Activated CD8-positive, alpha-beta memory T cell treated with anti-CD3 and anti-CD28 coated beads for 4 hours (primary cell): ENCODE measurements at regions not wholly inside any gene's neighbourhood (a gene's known extent, or its start where the extent isn't known, plus 50 kb on each side); places are given as distances from the start of the nearest gene placed in this dataset.

ENCODE experiments used
- DNase-seq, 2 donors: peaks; one replicate each; pipeline ENCODE4 v3.0.0-alpha.2; 2020; ENCODE audit warnings: low read depth in 2 of 2

DNA sequence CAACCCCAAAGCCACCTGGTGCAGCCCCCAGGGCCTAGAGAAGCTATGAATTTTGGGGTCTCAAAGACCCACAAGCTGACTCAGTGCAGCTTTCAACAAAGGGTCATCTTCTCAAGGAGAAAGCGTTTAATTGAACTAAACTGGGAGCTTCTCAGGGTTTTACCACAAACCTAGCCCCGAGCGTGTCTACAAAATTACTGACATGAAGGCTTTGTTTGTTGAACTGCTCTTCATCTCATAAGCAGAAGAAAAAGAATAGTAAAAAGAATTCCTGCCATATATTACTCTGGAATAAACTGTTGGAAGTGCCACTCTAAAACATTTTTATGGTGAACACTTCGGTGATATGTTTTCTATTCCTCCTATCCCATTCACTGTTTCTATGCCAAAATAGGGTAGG, 50.8 kb upstream of the INCENP start:
- no peak for DNase-seq

DNA sequence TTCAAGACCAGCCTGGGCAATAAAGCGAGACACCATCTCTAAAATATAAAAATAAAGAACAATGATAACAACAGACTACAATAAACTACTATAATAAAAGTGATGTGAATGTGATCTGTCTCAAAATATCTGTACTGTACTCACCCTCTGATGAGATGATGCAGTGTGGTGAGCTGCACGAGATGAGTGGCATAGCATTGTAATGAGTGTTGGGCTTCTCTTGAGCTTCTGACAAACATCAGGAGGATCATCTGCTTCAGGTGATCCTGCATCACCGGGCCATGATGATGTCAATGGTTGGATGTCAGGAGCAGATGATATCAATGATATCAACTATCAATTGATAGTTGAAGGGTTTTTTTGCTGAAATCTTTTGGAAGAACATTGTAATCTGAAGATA, 52.4 kb upstream of the INCENP start:
- DNase-seq: no peak

- no peak for DNase-seq
Observed at GRCh38 chr11:62069986-62070919, 53.6 kb upstream of the INCENP start.

DNA sequence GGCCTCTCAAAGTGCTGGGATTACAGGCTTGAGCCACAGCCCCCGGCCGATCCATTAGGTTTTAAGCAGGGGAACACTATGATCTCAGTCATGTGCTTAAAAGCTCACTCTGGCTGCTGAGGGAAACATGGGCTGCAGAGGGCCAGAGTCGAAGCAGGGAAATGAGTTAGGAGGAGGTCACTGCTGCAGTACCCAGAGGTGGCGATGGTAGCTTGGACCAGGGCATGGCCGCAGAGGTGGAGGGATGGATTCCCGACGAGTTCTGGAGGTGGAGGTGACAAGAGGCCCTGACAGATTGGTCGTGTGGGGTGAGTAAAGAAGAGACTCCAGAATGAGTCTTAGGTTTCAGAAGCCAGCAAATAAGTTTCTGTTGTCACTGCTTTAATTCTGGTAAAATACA, 54.4 kb upstream of the INCENP start:
- DNase-seq: no peak

GRCh38 chr11:62068730-62069129, 55.1 kb upstream of the INCENP start:
- DNase-seq: no peak

DNA sequence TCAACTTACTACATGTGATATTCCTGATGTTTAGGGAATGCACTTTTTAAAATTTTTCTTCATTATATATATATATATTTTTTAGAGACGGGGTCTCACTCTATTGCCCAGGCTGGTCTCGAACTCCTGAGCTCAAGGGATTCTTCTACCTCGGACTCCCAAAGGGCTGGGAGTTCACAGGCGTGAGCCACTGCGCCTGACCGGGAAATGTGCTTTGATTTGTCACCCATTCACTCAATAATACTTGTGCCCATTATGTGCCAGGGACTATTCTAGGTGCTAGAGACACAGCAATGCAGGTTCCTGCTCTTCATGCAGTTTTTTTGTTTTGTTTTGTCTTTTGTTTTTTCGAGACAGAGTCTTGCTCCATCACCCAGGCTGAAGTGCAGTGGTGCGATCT, 56.1 kb upstream of the INCENP start:
- DNase-seq: no peak

DNA sequence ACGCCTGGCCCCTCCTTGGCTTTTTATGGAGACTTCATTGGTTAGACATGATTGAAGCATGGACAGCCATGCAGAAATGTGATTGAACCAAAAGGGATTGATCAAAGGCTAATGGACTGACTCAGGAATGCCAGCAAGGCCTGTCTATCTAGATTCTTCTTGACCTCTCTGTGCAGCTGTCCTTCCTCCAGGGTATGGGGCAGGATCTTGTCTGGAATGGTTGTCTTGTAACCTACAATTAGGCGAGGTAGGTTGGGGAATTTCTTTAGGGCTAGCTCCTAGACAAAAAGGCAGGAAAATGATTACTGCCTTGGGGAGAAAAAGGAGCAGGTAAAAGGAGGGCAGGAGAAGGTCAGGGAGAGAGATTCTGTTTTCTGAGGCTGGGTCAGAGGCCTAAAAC, 59.6 kb upstream of the INCENP start:
- no peak for DNase-seq

DNA sequence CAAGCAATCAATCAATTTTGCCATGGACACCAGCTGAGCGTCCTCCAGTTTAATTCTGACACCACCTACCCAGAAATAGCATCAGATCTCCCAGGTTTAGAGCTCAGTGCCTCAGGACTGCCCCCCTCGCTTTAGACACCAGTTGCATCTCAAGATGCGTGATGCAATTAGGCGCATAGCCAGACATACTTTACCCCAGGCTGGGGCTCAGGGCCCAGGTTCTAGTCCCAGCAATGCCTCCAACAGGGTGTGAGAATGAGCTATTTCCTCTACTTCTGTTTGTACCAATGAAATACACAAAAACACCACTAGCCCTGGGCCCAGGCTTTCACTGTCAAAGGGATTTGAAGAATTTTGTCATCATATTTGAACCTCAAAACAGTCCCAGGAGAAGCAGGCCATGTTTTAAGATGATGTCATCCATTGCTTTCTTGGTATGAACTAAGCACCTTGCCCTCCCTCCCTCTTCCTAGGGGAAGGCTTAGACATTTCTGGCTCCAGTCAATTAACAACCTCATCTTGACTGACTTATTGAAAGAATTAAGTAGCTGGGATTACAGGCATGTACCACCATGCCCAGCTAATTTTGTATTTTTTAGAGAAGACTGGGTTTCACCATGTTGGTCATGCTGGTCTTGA, 61.5 kb upstream of the INCENP start:
- DNase-seq: no peak

DNA sequence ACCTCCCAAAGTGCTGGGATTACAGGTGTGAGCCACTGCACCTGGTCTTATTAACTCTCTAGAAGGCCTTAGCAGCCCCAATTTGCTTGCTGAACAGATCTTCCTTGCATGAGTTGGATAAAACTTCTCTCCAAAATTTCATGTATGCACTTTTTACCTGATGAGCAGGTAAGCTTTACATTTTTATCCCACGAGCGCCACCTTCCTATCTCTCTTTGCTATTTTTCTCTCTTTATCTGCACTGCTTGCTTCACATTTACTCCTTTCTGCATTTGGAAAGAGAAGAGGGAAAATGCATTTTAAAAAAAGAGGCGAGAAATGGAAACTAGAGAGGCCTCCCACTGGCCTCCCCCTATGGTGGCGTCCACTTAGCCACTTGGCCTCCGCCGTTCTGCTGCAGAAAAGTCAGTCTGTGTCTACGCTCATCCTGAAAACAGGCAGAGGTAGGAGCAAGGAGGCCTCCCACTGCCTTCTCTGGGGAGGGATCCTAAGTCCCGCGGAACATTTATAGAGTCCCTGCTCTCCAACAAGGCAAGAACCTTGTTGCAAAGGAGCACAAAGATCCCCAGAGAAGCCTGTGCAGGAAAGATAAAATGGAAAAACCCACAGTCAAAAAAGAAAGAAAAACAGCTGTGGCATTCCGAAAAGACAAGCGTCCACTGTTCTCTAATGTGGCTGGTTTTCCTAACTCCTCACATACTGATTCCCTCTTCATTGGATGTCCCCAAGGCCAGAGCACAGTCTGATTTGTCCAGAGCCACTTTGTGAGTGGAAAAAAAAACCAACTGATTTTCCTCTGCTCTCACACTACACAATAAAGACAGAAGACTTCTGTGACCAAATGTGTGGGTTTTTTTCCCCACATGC, 62.2 kb upstream of the INCENP start:
- DNase-seq: no peak

DNA sequence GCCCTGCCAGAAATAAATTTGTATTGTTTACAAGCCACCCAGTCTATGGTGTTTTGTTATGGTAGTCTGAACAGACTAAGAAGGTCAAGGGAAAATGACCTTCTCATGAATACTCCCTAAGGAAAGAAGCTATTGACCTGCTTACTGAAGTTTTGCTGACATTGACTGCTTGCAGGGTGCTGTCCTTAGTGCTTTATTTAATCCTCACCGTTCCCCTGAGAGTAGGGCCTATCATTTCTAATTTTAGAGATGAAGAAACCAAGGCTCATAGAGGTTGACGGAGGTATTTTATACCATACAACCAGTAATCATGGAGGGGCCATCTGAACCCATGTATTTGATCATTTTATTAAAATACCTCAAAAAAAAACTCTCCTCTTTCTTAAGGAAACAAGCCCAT, 66.7 kb upstream of the INCENP start:
- no peak for DNase-seq

GRCh38 chr11:62055970-62056369, 67.8 kb upstream of the INCENP start:
- no peak for DNase-seq

DNA sequence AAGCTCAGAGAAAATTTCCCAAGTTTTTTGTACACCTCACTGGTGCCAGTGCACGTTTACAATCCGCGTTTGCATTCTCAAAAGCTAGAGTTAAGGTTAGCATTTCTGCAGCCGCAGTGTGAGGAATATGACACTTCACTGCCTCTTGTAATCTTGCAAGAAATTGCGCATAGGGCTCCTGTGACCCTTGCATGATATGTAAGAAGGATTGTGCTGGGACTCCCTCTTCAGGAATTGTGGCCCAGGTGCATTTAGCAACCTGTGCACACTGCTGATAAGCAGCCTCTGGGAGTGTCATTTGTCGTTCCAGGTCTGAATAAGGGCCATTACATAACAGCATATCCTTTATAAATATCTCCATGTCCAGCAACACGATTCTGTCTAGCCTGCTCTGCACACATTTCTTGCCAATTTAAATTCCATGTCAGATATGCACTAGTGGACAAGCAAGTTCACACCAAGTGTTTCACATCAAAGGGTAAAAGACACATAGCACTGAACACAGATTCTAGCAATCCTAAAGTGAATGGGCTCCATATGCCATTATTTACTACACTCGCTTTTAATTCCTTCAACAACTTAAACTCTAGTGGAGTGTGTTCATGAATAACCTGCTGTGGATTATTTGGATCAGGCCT, 69.2 kb upstream of the INCENP start:
- DNase-seq: no peak

GRCh38 chr11:62054081-62054480, 69.7 kb upstream of the INCENP start:
- DNase-seq: no peak

DNA sequence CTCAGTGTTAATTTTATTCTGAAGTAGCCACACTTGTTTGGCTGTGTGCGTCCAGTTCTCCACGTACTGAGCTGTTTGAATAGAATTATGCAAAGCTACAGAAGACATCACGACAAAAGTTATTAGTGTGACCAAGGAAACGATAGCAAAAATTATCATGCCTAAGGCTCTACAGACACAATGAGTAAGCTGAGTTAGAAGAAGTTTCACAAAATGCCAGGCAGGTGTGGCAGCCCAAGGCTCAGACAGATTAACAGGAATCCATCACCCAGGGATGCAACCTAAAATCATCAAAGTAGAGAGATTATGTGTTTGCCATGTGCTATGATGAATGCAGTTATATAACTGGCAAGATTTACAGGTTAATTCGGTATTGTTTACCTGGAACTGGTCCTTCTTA, 73.1 kb upstream of the INCENP start:
- DNase-seq: no peak

DNA sequence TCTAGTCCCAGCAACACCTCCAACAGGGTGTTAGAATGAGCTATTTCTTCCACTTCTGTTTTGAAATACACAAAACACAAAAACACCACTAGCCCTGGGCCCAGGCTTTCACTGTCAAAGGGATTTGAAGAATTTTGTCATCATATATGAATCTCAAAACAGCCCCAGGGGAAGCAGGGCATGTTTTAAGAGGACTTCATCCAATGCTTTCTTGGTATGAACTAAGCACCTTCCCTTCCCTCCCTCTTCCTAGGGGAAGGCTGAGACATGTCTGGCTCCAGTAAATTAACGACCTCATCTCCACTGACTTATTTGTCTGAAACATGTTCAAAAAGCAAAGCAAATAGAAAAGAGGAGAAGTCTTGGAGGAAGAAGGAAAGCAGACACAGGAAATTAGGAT, 75.7 kb upstream of the INCENP start:
- no peak for DNase-seq

GRCh38 chr11:62046568-62047100, 77.2 kb upstream of the INCENP start:
- no peak for DNase-seq

- DNase-seq: no peak
Observed at GRCh38 chr11:62044639-62045121, 77.2 kb upstream of the FTH1 start.

GRCh38 chr11:62035293-62035692, 67.9 kb upstream of the FTH1 start:
- no peak for DNase-seq

DNA sequence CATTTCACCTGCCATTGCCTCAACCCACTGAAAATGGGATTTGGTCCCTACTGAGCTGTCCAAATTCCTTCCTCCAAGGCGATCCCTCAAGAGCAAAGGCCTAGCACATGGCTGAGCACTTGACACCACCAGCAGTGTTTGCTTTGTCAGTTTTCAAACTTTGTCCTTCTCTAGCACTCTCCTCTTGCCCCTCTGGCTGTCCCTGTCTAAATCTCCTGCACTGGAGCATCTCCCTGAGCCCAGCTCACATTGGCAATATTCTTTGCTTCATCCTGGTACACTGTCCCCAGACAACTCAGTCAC, 66.6 kb upstream of the FTH1 start:
- no peak for DNase-seq

GRCh38 chr11:62033191-62034035, 66.0 kb upstream of the FTH1 start:
- DNase-seq: no peak
